Ascending aorta (tissue), 2 donors: ENCODE measurements at regions not wholly inside any gene's neighbourhood (a gene's known extent, or its start where the extent isn't known, plus 50 kb on each side); places are given as distances from the start of the nearest gene placed in this dataset.
"Not testable (repeated sequence)": the region's sequence is repeated elsewhere in the genome, so short reads cannot be mapped to it uniquely, and the experiment has no call there.

Source experiments
- DNase-seq, 2 donors: peaks; one replicate each; pipeline ENCODE4 v3.0.0-alpha.2; 2019; ENCODE audit warnings: low spot score in 2 of 2
- H3K27ac ChIP-seq, 2 donors: fragments of 200-600 bp; sonication (generic); one replicate each; pipeline ENCODE4 v1.5.1; 2016 to 2017; ENCODE audit warnings: mild to moderate bottlenecking in 1 of 2
- H3K27me3 ChIP-seq: fragments of 200-600 bp; sonication (generic); one replicate; pipeline ENCODE4 v1.5.1; 2017
- H3K36me3 ChIP-seq, 2 donors: fragments of 200-600 bp; sonication (generic); one replicate each; pipeline ENCODE4 v1.5.1; 2016
- H3K4me1 ChIP-seq, 2 donors: fragments of 200-600 bp; sonication (generic); one replicate each; pipeline ENCODE4 v1.5.1; 2016 to 2017; ENCODE audit warnings: mild to moderate bottlenecking in 1 of 2
- H3K4me3 ChIP-seq, 2 donors: fragments of 200-600 bp; sonication (generic); one replicate each; pipeline ENCODE4 v1.5.1; 2016 to 2017; ENCODE audit warnings: mild to moderate bottlenecking in 1 of 2
- H3K9me3 ChIP-seq, 2 donors: fragments of 200-600 bp; sonication (generic); one replicate each; pipeline ENCODE4 v1.5.1; 2016
- CTCF ChIP-seq, 3 experiments: fragments of 200-600 bp in 2 of 3; fragments of 450-650 bp in 1 of 3; sonication (generic) in 2 of 3; IDR thresholded peaks; one replicate each; pipeline ENCODE4 v1.5.1; 2016 to 2019; ENCODE audit warnings: antibody characterized with exemption in 3 of 3, mild to moderate bottlenecking in 1 of 3, moderate library complexity in 1 of 3
- intact Hi-C: fragments of 100-400 bp; cut with DNase I; formaldehyde crosslinking; loops from one replicate; pipeline ENCODE4 v1.15.1; 2023

- no peak for DNase-seq
These were observed 50.3 kb downstream of the GASK1B start for GRCh38 chr4:158122501-158122900.

GRCh38 chr4:158121161-158121579 is 51.7 kb downstream of the GASK1B start:
- Histone ChIP-seq H3K27me3 (no peaks in the 10 kb centered on the region), H3K4me1 (peaks cover 0 to 21% of the 10 kb centered on the region in 2 donors), H3K36me3 (no peaks in the 10 kb centered on the region), H3K27ac (peak overlapping the region; percentile 69 to 78), H3K9me3 (no peaks in the 10 kb centered on the region), H3K4me3 (peak overlapping the region in 1 of 2 donors; percentile 50)
- intact Hi-C loops, result loop anchor here (5.0 kb wide), 1 partner anchor 129 kb away; no protein-coding TSS in a partner anchor
- TF ChIP-seq CTCF (IDR thresholded peaks at IDR 0.05), result no peak
- peak in 1 of 2 donors; percentile 80 for DNase-seq

More at GRCh38 chr4:158122501-158122900, 50.3 kb downstream of the GASK1B start:
- no peak for TF ChIP-seq CTCF (IDR thresholded peaks at IDR 0.05)
- peak overlapping the region; percentile 67 to 69 for H3K27ac ChIP-seq
- H3K9me3 ChIP-seq, result no peaks in the 10 kb centered on the region
- H3K4me1 ChIP-seq, result peaks cover 0 to 21% of the 10 kb centered on the region in 2 donors
- intact Hi-C loops, result loop anchor here (2.0 to 5.0 kb wide), 2 partner anchors 48 to 130 kb away; no protein-coding TSS in a partner anchor
- H3K4me3 ChIP-seq, result no peak overlapping the region
- no peaks in the 10 kb centered on the region for H3K27me3 ChIP-seq
- peaks cover 0 to 11% of the 10 kb centered on the region in 2 donors for H3K36me3 ChIP-seq

GRCh38 chr4:158120645-158121151 is 52.1 kb downstream of the GASK1B start:
- H3K27me3 ChIP-seq, DNase-seq, H3K9me3 ChIP-seq, H3K36me3 ChIP-seq: not testable (repeated sequence)
- H3K27ac ChIP-seq, result peak overlapping the region; percentile 69 to 78
- intact Hi-C loops, result loop anchor here (5.0 kb wide), 1 partner anchor 128 kb away; no protein-coding TSS in a partner anchor
- H3K4me1 ChIP-seq, result peaks cover 0 to 21% of the 10 kb centered on the region in 2 donors
- H3K4me3 ChIP-seq, result peak overlapping the region; percentile 18 to 50

- no peak for DNase-seq
- intact Hi-C loops, result loop anchor here (5.0 kb wide), 1 partner anchor 35 kb away; no protein-coding TSS in a partner anchor
- TF ChIP-seq CTCF (IDR thresholded peaks at IDR 0.05), result no peak
- no peaks in the 10 kb centered on the region for H3K9me3 ChIP-seq
- H3K36me3 ChIP-seq, result no peaks in the 10 kb centered on the region
- no peak overlapping the region for H3K27ac ChIP-seq
- H3K27me3 ChIP-seq, result no peaks in the 10 kb centered on the region
- peaks cover 0 to 3% of the 10 kb centered on the region in 2 donors for H3K4me1 ChIP-seq
- H3K4me3 ChIP-seq, result no peak overlapping the region
These were observed 60.2 kb downstream of the GASK1B start for GRCh38 chr4:158112611-158113010.

- no peak for TF ChIP-seq CTCF (IDR thresholded peaks at IDR 0.05)
- intact Hi-C loops, result loop anchor here (5.0 kb wide), 1 partner anchor 34 kb away; no protein-coding TSS in a partner anchor
These were observed 61.6 kb downstream of the GASK1B start for GRCh38 chr4:158111241-158111640.

GRCh38 chr4:158102904-158103303 is 69.9 kb downstream of the GASK1B start:
- intact Hi-C loops, result no loop called here
- no peak for DNase-seq
- no peaks in the 10 kb centered on the region for H3K27me3 ChIP-seq
- H3K27ac ChIP-seq, result no peak overlapping the region
- no peak overlapping the region for H3K4me3 ChIP-seq
- peaks cover 0 to 2% of the 10 kb centered on the region in 2 donors for H3K4me1 ChIP-seq
- no peaks in the 10 kb centered on the region for H3K9me3 ChIP-seq
- no peaks in the 10 kb centered on the region for H3K36me3 ChIP-seq
- no peak for TF ChIP-seq CTCF (IDR thresholded peaks at IDR 0.05)

More at GRCh38 chr4:158111241-158111640, 61.6 kb downstream of the GASK1B start:
- no peak overlapping the region for H3K27ac ChIP-seq
- no peak for DNase-seq
- no peaks in the 10 kb centered on the region for H3K36me3 ChIP-seq
- no peak overlapping the region for H3K4me3 ChIP-seq
- no peaks in the 10 kb centered on the region for H3K9me3 ChIP-seq
- peaks cover 0 to 3% of the 10 kb centered on the region in 2 donors for H3K4me1 ChIP-seq
- no peaks in the 10 kb centered on the region for H3K27me3 ChIP-seq
